ENCODE measurements at regions not wholly inside any gene's neighbourhood (a gene's known extent, or its start where the extent isn't known, plus 50 kb on each side); places are given as distances from the start of the nearest gene placed in this dataset.

DNA sequence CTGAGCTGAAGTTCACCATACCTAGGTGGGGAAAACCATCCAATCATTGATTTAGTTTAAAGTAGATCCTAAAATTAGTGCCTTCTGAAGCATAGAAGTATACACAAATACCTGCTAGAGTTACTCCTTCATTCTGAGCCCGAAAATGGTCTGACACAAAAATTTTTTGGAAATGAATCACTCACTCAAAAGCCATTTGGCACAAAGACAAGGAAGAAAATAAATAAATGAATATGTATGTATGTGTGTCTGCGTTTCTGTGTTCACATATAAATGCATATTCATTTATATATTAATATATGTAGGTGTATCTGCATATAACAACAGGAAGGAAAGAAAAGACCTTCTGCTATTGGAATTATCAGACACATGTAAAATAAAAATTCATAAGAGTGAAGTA is 614.4 kb upstream of the PCDH9 start:
- TF ChIP-seq SUZ12 (IDR thresholded peaks at IDR 0.05; ENCODE audit: extremely low read depth, insufficient read depth, insufficient read length) (no peak), YY1 (IDR thresholded peaks at IDR 0.05; ENCODE audit: insufficient read depth, insufficient read length) (no peak), ZNF274 (IDR thresholded peaks at IDR 0.05; ENCODE audit: low read depth, low read length) (no peak)
